Gastroesophageal sphincter (tissue), 3 donors: ENCODE measurements at regions not wholly inside any gene's neighbourhood (a gene's known extent, or its start where the extent isn't known, plus 50 kb on each side); places are given as distances from the start of the nearest gene placed in this dataset.

Experiments
- POLR2AphosphoS5 ChIP-seq: sonication (generic); formaldehyde crosslinking; IDR thresholded peaks from one replicate; pipeline ENCODE4 v1.6.1; 2017; ENCODE audit warnings: antibody characterized with exemption
- TF ChIP-seq, protein P1 (sequence below), 4 experiments: fragments of 200-600 bp in 2 of 4; fragments of 450-650 bp in 2 of 4; sonication (generic) in 1 of 4; IDR thresholded peaks; one replicate each; pipeline ENCODE4 v1.5.1; 2017 to 2019; ENCODE audit warnings: antibody characterized with exemption in 4 of 4, mild to moderate bottlenecking in 2 of 4, moderate library complexity in 2 of 4

DNA sequence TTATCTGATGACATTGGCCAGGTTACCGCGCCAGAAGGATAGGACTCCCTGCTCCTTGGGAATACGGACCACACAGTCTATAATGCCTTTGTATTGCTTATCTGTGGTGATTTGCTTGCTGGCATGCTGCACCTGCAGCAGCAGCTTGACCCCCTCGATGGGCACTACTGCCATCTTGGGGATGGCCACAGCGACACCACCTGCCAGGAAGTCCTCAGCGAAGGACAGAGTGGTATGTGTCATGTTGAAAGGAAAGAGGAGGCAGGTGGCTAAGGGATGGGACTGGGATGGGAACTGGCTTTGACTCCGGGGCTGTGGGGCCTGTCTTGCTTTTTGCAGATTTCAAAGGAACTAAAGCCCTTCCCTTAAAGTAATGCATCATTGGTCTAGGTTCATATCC is 50.3 kb upstream of the ACO1 start:
- TF ChIP-seq, protein P1, sequence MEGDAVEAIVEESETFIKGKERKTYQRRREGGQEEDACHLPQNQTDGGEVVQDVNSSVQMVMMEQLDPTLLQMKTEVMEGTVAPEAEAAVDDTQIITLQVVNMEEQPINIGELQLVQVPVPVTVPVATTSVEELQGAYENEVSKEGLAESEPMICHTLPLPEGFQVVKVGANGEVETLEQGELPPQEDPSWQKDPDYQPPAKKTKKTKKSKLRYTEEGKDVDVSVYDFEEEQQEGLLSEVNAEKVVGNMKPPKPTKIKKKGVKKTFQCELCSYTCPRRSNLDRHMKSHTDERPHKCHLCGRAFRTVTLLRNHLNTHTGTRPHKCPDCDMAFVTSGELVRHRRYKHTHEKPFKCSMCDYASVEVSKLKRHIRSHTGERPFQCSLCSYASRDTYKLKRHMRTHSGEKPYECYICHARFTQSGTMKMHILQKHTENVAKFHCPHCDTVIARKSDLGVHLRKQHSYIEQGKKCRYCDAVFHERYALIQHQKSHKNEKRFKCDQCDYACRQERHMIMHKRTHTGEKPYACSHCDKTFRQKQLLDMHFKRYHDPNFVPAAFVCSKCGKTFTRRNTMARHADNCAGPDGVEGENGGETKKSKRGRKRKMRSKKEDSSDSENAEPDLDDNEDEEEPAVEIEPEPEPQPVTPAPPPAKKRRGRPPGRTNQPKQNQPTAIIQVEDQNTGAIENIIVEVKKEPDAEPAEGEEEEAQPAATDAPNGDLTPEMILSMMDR (IDR thresholded peaks at IDR 0.05), result no peak
- no peak for TF ChIP-seq POLR2AphosphoS5
